GDM1 (cell line): ENCODE measurements at regions not wholly inside any gene's neighbourhood (a gene's known extent, or its start where the extent isn't known, plus 50 kb on each side); places are given as distances from the start of the nearest gene placed in this dataset.

Experiments used
- DNase-seq: peaks from one replicate; lab custom pipeline; 2025; lab: John Stamatoyannopoulos, UW

DNA sequence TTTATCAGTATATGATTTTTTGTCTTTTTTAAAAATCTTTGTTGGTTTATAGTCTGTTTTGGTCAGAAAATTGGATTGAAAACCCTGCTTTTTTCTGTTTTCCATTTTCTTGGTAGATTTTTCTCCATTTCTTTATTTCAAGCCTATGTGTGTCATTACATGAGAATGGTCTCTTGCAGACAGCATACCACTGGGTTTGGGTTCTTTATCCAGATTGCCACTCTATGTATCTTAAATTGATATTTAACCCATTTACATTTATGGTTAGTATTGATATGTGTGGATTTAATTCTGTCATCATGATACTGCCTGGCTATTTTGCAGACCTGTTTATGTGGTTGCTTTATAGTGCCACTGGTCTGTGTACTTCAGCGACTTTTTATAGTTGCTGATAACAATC is 239.9 kb upstream of the NDST4 start:
- no peak for DNase-seq

DNA sequence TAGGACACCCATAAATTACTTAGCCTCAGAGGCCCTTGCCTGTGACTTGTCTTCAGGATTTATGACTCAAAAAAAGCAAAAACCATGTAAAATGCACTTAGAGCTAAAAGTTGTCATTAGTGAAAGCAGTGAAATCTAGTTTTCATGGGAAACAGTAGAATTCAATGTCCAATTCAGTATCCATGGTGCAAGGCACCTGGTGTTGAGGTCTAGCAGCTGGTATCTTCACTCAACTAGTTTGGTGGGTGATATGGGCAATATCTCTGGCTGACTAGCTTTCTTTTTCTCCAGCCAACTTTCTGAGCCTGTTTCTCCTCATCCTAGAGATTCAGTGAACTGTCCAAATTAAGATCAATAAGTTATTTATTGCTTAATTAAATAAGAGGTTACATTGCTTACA is 229.8 kb upstream of the NDST4 start:
- no peak for DNase-seq

DNA sequence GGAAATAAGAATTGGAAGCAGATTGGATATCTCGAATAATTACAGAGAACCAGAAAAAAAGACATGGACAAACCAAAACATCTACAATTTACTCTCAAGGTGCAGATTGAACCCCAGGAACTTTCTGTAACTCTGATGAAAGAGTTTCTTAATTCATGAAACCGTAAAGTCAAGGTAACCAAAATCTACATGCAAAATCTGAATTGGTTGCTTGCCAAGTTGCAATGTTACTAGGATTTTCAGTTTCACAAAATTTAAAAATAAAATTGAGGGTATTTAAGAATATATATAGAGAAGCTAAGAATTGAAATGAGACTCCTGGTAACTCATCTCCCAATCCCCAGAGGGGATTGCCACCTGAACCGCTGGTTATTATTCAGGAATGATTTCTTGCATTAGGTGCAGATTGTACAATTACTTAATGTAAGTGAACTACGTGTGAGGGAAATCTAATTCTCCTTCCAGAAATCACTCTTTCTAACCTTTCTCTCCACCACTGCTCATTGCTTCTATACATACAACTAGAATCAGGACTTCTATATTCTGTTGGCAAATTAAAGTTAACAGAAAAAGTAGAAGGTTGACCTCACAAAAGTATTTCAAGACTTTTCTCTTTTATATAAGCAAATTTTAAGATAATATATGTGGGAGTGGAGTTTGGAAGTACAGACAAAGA is 221.5 kb upstream of the NDST4 start:
- DNase-seq = no peak

DNA sequence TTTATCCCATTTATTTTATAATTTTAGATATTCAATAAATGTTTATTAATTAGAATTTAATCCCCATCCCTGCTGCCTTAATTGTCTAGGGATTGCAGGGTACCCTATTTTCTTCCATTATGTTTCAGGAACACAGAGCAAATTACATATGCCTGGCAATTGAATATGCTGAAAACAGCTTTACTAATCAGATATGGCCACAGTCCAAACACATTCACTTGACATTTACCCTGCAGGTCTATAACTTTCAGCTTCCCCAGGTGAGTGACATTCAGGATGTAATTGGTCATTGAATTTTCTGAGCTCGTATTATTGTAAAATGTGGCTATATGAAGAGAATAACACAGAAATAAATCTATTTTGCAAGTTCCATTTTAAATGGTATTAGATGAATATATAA is 218.7 kb upstream of the NDST4 start:
- DNase-seq = no peak

DNA sequence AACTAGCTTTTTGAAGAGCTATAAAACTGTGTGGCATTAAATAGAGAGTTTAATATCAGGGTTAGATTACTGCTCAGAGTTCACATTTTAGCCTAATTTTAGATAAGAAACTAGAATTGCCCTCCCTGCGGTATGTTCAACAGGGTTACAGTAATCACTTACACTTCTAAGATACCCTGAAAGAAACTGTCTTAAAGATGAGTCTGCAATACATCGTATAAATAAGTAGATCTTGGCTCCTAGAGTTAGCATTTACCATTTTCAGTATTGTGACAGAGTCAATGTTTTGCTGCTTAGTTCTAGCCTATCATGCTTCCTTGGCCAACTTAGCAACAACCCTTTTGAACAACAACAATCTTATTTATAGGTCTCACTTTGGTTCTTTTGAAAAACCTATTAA is 217.8 kb upstream of the NDST4 start:
- no peak for DNase-seq

DNA sequence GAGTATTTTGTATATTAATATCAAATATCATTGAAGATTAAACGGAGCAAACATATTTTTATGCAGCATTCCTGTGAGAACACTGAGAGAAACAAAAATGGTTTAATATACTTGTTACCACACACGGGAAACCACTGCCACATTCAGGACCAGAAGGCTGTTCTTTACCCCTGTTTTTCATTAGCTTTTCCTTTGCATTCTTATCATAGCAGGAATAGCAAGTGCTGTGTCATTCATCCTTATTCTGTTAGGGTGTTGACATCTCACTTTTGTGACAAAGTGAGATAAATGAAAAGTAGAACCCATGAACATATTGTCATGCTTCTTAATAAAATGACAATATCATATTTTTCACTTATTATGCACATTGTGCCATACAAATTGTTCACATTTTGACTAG is 212.4 kb upstream of the NDST4 start:
- peak; percentile 75 for DNase-seq

DNA sequence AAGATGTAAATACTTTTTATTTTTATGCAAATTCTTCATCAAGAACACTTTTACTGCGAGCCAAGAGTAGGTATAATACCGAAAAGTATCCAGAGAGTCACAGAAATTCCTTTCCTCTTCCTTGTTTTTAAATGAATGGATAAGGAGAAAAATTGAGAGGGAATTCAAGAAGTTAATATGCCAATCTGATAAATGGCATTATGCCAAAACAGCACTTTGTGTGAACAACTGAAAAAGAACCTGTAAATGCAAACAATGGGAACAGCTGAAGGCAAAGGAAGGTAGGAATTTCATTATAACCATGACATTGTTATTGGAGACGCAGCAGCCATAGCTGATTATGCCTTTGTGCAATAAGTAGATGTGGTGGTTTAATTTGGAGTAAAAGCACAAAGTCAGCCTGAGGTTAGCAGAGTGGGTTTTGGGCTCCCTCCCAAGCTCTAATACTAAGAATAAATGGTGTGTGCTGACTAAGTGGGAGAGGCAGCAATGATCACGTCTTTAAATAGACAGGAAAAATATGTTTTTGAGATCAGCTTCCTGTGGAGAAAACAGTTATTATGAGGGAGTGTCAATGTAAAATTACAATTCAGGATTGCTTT is 209.8 kb upstream of the NDST4 start:
- peak; percentile 69 for DNase-seq

DNA sequence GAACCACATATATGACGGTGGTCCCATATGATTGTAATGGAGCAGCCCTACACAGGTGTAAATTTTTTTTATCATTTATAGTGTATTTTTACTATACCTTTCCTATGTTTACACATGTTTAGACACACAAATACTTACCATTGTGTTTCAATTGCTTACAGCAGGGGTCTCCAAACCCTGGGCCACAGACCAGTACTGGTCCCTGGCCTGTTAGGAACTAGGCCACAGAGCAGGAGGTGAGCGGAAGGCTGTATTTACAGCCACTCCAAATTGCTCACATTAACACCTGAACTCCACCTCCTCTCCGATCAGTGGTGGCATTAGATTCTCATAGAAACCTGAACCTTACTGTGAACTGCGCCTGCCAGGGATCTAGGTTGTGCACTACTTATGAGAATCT is 201.8 kb upstream of the NDST4 start:
- DNase-seq = no peak

DNA sequence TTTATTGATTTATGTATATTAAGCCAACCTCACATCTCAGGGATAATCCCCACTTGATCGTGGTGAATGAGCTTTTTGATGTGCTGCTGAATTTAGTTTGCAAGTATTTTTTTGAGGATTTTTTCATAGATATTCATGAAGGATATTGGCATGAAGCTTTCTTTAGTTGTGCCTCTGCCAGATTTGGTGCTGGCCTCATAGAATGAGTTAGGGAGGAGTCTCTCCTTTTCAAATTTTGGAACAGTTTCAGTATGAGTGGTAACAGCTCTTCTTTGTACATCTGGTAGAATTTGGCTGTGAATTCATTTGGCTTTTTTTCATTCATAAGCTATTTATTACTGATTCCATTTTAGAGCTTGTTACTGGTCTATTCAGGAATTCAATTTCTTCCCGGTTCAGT is 197.2 kb upstream of the NDST4 start:
- DNase-seq = no peak

DNA sequence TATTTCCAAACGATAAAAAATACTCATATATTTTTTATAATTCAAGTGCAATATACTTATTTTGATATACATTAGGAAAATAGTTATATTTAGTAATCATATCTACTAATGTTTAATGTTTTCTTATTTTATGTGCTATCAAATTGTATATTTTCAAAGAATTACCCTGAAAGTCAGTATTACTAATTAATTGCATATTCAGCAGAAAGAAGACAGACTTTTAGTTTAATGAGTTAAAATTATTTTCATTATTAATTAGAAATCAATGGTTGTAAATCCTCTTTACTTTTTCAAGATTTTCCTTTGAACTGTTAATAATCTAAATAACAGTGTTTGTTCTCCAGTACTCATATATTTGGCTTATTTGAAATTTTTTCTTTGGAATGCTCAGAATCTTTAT is 181.3 kb upstream of the NDST4 start:
- no peak for DNase-seq

DNA sequence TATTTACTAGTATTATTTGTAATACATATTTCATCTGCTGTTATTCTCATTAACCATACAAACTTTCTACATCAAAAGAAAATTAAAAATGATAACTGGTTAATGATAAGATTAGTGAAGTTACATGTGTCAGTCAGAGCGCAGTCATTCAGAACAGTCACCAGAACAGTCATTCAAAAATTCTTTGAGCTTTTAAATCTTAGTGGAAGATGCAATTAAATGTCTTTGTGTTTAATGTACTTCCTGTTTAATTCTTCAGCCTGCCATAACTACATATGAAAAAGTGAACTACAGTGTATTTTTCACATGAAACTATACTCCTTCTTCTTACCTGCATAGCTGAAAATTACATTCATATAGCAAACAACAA is 179.7 kb upstream of the NDST4 start:
- DNase-seq = no peak

DNA sequence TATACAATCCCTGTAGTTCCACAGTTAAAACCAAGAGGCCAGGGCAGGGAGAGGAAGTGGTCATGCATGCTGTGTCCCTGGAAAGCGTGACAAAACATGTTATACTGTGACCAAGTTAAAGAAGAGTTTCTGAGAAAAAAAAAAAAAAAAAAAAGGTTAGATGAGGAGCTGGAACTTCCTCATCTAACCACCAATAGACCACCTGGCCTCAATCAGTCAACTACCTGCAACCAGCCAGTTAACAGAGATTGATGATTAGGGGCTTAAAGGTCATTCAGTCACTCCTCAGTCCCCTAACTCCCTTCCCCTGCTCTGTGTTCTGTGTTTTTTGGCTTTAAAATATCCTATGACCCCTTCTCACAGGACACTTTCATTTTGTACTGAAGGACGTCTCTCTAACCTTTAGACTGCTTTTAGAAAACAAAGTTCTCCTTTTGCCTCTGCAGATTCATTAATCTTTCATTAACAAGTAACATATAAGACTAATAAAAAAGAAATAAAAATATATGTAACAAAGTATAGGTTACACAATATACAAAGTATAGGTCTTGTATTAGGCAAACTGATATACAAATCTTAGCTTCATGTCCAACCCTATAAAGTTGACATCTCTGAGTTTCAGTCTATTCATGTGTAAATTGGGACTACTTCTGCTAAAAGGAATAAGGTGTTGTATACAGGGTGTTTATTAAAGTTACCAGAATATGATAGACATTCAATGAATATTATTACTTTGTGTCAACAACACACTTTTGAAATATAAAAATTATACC is 179.1 kb upstream of the NDST4 start:
- DNase-seq = no peak

DNA sequence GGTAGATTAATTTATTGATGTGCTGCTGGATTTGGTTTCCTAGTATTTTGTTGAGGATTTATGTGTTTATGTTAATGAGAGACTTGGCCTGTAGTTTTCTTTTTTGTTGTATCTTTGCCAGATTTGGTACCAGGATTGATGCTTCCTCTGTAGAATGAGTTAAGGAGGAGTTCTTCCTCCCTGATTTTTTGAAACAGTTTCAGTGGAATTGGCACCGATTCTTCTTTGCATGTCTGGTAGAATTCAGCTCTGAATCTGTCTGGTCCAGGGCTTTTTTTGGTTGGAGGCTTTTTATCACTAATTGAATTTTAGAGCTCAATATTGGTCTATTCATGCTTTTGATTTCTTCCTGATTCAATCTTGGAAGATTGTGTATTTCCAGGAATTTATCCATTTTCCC is 174.0 kb upstream of the NDST4 start:
- no peak for DNase-seq

DNA sequence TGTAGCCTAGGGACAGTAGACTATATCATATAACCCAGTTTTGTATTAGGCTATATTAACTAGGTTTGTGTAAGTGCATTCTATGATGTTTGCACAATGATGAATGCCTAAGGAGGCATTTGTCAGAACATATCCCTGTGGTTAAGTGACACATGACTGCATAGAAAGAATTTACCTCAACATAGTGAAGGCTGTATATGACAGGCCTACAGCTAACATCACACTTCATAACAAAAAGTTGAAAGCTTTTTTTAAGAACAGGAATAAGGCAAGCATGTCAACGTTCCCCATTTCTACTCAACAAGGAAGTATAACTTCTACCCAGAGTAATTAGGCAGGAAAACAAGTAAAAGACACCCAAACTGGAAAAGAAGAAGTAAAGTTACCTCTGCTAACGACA is 165.9 kb upstream of the NDST4 start:
- DNase-seq = peak; percentile 51

DNA sequence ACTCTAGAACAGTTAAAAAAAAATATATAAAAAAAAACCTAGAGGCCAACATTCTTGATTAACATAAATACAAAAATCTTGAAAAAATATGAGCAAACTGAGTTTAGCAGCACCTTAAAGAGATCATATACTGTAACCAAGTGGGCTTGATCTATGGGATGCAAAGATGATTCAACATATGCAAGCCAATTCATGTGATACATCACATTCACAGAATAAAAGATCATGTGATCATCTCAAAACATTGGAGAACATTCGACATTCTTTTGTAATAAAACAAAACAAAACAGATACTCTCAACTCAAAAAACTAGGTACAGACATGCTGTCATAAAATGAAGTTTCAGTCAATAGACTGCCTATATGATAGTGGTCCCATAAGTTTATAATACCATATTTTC is 165.4 kb upstream of the NDST4 start:
- DNase-seq = no peak

DNA sequence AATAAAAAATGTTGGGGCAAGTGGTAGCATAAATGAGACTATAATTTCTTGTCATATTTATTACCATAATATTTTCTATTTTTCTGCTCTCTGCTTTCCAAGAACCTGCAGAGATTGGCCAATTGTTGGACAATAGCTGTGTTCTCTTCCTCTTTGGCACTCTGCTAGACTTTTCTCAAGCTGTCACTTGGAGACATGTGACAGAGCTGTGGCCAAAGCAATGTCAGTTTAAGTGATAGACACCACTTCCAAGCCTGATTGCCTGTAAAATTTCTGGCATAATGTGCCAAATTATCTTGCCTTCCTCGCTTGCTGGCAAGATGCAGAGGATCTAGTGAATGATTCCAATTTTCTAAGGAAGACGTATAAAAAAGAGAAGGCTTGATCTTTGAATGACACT is 162.2 kb upstream of the NDST4 start:
- no peak for DNase-seq

DNA sequence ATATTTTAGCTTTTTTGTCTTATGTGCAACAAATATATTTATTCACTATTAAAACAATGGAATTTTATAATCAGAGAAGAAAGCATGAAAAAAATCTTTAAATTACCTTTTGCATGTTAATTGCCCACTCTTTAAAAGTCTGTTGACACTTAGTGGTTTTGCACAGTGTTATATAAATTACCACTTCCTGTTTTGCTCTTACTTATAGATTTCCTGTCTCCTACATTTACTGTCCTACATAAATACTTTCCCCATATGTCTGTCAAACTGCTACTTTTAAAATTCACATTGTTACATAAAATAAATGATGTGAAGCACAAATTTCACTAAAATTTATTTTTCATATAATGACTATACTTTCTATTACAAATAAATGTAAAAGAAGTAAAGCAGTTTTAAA is 161.1 kb upstream of the NDST4 start:
- peak; percentile 3 for DNase-seq

DNA sequence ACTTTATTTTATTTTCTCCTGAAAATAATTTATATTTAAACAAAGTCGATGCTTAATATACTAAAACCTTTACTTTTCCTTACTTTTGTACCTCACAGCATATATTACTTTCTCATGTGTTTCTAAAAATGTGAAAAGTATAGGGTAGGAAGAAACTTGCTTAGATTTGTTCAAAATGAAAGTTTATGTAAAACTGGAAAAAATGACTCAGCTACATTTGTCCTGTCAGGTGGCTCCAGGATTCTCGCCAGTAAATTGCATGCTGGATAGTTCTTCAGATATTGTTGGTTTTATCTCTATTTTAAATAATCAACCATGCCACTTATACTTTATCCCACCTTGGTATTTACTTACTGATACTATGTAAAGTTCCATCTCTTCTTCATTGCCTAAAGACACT is 159.2 kb upstream of the NDST4 start:
- no peak for DNase-seq

DNA sequence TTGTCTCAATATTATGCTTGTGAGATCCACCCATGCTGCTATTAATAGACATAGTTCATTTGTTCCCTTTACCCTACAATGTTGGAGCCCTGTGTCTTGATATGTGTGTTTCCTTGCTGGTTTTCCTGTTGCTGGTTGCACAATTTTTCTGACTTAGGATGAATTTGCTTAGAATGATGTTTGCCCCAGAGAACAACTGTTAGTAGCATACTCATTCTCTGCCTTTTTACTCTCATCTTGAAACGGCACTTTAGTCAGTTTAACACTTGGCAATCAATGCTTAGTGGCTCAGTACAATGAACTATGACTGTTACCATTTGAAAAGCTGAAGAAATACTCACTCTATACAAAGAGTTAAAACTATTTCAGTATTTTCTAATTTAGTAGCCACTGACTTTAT is 158.8 kb upstream of the NDST4 start:
- DNase-seq = peak; percentile 61

DNA sequence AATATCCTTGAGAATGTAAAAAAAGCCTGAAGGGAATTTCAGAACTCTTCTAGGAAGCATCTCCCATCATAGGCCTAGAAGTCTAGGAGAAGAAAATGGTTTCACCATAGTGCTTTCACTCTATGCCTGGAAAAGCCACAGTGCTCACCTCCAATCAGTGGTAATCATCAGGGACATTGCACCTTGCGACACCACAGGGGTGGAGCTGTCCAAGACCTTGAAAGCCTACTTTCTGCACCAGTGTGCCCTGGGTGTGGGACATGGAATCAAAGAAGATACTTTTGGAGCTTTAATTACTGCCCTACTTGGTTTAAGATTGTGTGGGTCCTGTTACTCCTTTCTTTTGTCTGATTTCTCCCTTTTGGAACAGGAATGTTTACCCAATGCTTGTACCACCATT is 146.8 kb upstream of the NDST4 start:
- no peak for DNase-seq

DNA sequence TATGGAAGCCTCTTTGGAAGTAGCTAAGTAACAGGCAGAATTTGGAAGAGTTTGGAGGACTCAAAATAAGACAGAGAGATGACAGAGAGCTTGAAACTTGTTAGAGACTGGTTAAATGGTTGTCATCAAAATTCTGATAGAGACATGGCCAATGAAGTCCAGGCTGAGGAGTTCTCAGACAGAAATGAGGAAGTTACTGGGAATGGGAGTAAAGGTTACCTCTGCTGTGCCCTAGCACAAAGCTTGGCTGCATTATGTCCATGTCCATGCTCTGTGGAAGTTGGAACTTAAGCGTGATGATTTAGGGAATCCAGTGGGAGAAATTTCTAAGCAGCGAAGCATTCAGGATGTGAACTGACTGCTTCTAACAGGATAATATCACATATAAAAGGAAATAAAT is 146.2 kb upstream of the NDST4 start:
- no peak for DNase-seq

DNA sequence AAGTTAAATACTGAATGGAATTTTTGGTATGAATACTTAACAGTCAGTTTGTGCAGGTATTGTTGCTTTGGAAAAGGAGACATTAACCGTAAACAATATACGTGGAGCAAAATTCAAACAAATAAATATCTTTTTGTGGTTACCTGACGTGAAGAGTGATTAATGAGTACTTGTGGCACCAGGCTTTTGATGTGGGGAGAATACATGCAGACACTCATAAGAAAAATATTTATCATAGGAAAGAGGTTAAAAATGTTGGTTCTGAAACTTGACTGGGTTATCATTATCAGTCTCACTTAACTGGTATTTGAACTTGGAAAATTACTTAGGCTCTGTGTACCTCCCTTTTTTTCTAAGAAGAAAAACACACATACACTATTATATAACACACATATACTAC is 136.4 kb upstream of the NDST4 start:
- DNase-seq = no peak

DNA sequence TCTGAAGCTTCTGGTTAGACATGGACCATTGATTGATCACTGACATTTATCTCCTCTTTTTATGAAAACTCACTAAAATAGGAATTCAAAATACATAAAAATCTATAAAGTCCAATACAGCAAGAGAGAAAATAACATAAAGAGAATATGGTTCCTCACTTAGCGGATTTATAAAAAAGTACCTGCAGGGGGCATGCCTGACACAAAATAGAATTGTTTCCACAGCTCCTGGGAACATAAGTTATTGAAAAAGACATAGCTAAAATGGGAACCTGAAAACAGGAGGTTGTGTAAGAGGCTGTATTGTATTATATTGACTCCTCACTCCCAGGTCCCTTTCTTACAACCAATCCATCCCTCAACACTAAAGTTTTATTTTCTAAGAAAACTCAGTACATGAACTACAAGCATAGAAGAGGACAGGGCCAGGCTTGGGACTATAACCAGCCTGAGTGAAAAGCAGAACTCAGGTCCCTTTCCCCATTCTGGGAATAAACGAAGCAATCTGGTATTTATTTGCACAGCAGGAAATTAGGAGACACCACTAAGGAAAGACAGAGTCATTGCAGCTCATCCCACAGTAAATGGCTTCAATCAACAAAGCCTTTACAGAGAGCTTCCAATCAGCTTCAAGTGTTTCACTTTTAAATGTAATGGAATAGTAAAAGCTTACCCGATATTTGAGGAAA is 121.1 kb upstream of the NDST4 start:
- peak; percentile 70 for DNase-seq
